Neural progenitor cell (in vitro differentiated cells): ENCODE measurements at regions not wholly inside any gene's neighbourhood (a gene's known extent, or its start where the extent isn't known, plus 50 kb on each side); places are given as distances from the start of the nearest gene placed in this dataset.

Experiments used
- EZH2 ChIP-seq: fragments of 200-600 bp; sonication (generic); IDR thresholded peaks from 2 replicates; pipeline ENCODE4 v1.6.1; 2017; ENCODE audit warnings: antibody characterized with exemption, mild to moderate bottlenecking, moderate library complexity
- TF ChIP-seq, protein P1 (sequence below): fragments of 200-600 bp; sonication (generic); IDR thresholded peaks from 2 replicates; pipeline ENCODE4 v1.5.1; 2017; ENCODE audit warnings: antibody characterized with exemption, mild to moderate bottlenecking

GRCh38 chr5:32842813-32843530 is 131.9 kb downstream of the NPR3 start:
- TF ChIP-seq EZH2 = no peak
- TF ChIP-seq, protein P1, sequence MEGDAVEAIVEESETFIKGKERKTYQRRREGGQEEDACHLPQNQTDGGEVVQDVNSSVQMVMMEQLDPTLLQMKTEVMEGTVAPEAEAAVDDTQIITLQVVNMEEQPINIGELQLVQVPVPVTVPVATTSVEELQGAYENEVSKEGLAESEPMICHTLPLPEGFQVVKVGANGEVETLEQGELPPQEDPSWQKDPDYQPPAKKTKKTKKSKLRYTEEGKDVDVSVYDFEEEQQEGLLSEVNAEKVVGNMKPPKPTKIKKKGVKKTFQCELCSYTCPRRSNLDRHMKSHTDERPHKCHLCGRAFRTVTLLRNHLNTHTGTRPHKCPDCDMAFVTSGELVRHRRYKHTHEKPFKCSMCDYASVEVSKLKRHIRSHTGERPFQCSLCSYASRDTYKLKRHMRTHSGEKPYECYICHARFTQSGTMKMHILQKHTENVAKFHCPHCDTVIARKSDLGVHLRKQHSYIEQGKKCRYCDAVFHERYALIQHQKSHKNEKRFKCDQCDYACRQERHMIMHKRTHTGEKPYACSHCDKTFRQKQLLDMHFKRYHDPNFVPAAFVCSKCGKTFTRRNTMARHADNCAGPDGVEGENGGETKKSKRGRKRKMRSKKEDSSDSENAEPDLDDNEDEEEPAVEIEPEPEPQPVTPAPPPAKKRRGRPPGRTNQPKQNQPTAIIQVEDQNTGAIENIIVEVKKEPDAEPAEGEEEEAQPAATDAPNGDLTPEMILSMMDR = no peak
